OCI-M1 (cell line): ENCODE measurements at regions not wholly inside any gene's neighbourhood (a gene's known extent, or its start where the extent isn't known, plus 50 kb on each side); places are given as distances from the start of the nearest gene placed in this dataset.
"Not testable (repeated sequence)": the region's sequence is repeated elsewhere in the genome, so short reads cannot be mapped to it uniquely, and the experiment has no call there.

Experiments
- DNase-seq: peaks from one replicate; lab custom pipeline; 2025; lab: John Stamatoyannopoulos, UW

- no peak for DNase-seq
These were observed 398.6 kb upstream of the FLRT2 start for GRCh38 chr14:85131226-85131922.

- no peak for DNase-seq
These were observed 387.0 kb upstream of the FLRT2 start for GRCh38 chr14:85142982-85143381.

GRCh38 chr14:85146779-85147178 is 383.2 kb upstream of the FLRT2 start:
- DNase-seq: no peak

GRCh38 chr14:85150166-85150565 is 379.8 kb upstream of the FLRT2 start:
- DNase-seq: no peak

GRCh38 chr14:85154714-85155113 is 375.2 kb upstream of the FLRT2 start:
- DNase-seq: no peak

GRCh38 chr14:85156319-85156718 is 373.6 kb upstream of the FLRT2 start:
- no peak for DNase-seq

GRCh38 chr14:85159726-85160125 is 370.2 kb upstream of the FLRT2 start:
- DNase-seq: no peak

GRCh38 chr14:85165094-85165493 is 364.9 kb upstream of the FLRT2 start:
- no peak for DNase-seq

- no peak for DNase-seq
These were observed 360.6 kb upstream of the FLRT2 start for GRCh38 chr14:85169381-85169780.

- no peak for DNase-seq
These were observed 357.7 kb upstream of the FLRT2 start for GRCh38 chr14:85172290-85172689.

GRCh38 chr14:85172889-85173477 is 357.0 kb upstream of the FLRT2 start:
- no peak for DNase-seq

GRCh38 chr14:85175556-85175955 is 354.4 kb upstream of the FLRT2 start:
- peak; percentile 6 for DNase-seq

GRCh38 chr14:85178864-85179263 is 351.1 kb upstream of the FLRT2 start:
- DNase-seq: no peak

- DNase-seq: no peak
These were observed 349.1 kb upstream of the FLRT2 start for GRCh38 chr14:85180876-85181275.

- no peak for DNase-seq
These were observed 347.7 kb upstream of the FLRT2 start for GRCh38 chr14:85182282-85182681.

- DNase-seq: no peak
These were observed 343.9 kb upstream of the FLRT2 start for GRCh38 chr14:85186082-85186481.

- no peak for DNase-seq
These were observed 342.4 kb upstream of the FLRT2 start for GRCh38 chr14:85187521-85187920.

GRCh38 chr14:85188836-85189235 is 341.1 kb upstream of the FLRT2 start:
- no peak for DNase-seq

- not testable (repeated sequence) for DNase-seq
These were observed 340.7 kb upstream of the FLRT2 start for GRCh38 chr14:85189253-85189652.

GRCh38 chr14:85190251-85190650 is 339.7 kb upstream of the FLRT2 start:
- no peak for DNase-seq

GRCh38 chr14:85191986-85192385 is 338.0 kb upstream of the FLRT2 start:
- DNase-seq: no peak

GRCh38 chr14:85195872-85196477 is 334.0 kb upstream of the FLRT2 start:
- peak; percentile 16 for DNase-seq

- no peak for DNase-seq
These were observed 331.9 kb upstream of the FLRT2 start for GRCh38 chr14:85198001-85198400.

- DNase-seq: no peak
These were observed 324.1 kb upstream of the FLRT2 start for GRCh38 chr14:85205875-85206274.
